ENCODE measurements at regions not wholly inside any gene's neighbourhood (a gene's known extent, or its start where the extent isn't known, plus 50 kb on each side); places are given as distances from the start of the nearest gene placed in this dataset.

DNA sequence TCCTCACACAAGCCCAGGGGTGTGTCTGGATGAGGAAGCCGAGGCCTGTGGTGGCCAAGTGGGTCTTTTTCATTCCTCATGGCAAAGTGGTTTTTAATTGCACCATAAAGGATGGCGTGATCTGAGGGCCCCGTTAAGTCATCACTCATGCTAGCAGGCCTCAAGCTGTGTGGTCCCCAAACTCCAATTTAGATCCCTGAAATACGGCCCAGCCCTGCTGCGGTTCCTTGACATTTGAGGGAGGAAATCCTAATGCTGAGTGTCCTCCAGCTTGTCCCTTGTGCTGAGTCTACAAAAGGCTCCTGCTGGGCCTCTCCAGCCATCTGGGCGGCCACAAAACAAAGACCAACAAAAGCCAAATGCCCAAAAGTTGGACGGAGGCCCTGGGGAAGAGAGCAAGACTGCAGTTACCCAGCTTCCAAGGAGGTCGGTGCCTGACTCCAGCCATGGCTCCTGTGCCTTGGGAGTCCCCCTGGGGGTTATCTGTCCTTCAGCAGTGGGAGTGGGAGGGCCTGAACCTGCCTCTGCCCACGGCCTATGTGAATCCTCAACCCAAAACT lies 162.3 kb upstream of the PDE10A start:
- ATAC-seq (ENCODE audit: low read depth): no peak
- peaks cover 0 to 11% (median 0%) of the 10 kb centered on the region in 3 donors for H3K9me3 ChIP-seq (ENCODE audit: control extremely low read depth in 1 of 3, control insufficient read depth in 2 of 3, insufficient read depth in 1 of 3, low read length in 2 of 3)
- no peak for DNase-seq
- Mint-ChIP-seq H3K4me3 (no peak overlapping the region), H3K27me3 (peaks cover 21% of the 10 kb centered on the region), H3K9me3 (ENCODE audit: insufficient read depth) (no peaks in the 10 kb centered on the region), H3K27ac (no peak overlapping the region), H3K4me1 (no peaks in the 10 kb centered on the region)
- no peaks in the 10 kb centered on the region for H3K36me3 ChIP-seq (replicated peaks in 1 of 2; ENCODE audit: control extremely low read depth in 1 of 2, control insufficient read depth in 1 of 2, extremely low read depth in 1 of 2, insufficient read depth in 2 of 2, low read length in 1 of 2)
- H3K4me3 ChIP-seq (ENCODE audit: control extremely low read depth in 1 of 5, extremely low read depth in 1 of 5, insufficient read depth in 1 of 5, low read depth in 2 of 5, low read length in 4 of 5): no peak overlapping the region
- TF ChIP-seq CTCF (IDR thresholded peaks at IDR 0.05): no peak
- no peak overlapping the region for H3K9ac ChIP-seq (ENCODE audit: low read length)
- H3K4me2 ChIP-seq (replicated peaks; ENCODE audit: low read depth, low read length, poor library complexity, severe bottlenecking): no peak overlapping the region
- H3K27me3 ChIP-seq (replicated peaks in 1 of 4; ENCODE audit: control extremely low read depth in 1 of 4, control insufficient read depth in 3 of 4, insufficient read depth in 4 of 4, low read length in 3 of 4): peaks cover 0 to 5% (median 0%) of the 10 kb centered on the region in 4 experiments
- H3K79me2 ChIP-seq (ENCODE audit: control insufficient read depth, insufficient read depth, low read length): no peaks in the 10 kb centered on the region
- no peak overlapping the region for H2AFZ ChIP-seq (ENCODE audit: insufficient read depth, low read depth, low read length, poor library complexity, severe bottlenecking)
- no peaks in the 10 kb centered on the region for H4K20me1 ChIP-seq (ENCODE audit: control insufficient read depth, insufficient read depth, low read length, poor library complexity, severe bottlenecking)
- ChIA-PET POLR2A (no interaction called here), CTCF (no interaction called here)
- intact Hi-C loops (cut with micrococcal nuclease): no loop called here
- H3K27ac ChIP-seq (ENCODE audit: low read length in 2 of 2): no peak overlapping the region
- no peaks in the 10 kb centered on the region for H3K4me1 ChIP-seq (ENCODE audit: control insufficient read depth in 2 of 2, insufficient read depth in 2 of 2, low read length in 2 of 2)
- WGBS (ENCODE audit: insufficient coverage): 76% methylated on average over 6 of the region's 9 CpGs

DNA sequence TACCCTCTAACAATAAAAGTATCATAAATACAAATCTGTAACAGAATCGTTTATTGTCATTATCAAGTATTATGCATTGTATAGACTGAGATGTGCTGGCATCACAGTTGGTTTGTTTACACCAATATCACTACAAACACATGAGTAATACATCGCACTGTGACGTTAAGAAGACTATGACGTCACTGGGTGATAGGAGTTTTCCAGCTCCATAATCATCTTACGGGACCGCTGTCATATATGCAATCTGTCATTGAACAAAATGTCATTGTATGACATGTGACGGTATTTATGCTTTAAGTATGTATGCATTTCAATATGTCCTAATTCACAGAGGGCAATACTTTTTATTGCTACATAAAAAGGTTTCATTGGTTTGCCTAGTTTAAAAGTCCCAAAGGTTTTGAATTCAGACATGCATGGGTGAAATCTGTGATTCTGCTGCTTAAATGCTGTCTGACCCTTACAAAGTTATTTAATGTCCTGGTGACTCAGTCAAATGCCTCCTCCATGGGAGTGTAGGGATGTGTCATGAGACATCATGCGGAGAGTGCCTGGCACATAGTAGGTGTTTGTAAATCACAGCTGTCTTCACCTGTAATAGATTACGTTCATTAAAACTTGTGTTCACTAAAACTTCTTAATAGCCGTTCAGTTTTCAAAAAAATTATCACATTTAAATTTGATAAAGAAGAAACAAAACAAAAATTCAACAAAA lies 160.7 kb upstream of the PDE10A start:
- Histone ChIP-seq H3K27me3 (replicated peaks in 1 of 4; ENCODE audit: control extremely low read depth in 1 of 4, control insufficient read depth in 3 of 4, insufficient read depth in 4 of 4, low read length in 3 of 4) (peaks cover 0 to 5% (median 0%) of the 10 kb centered on the region in 4 experiments), H3K9me3 (ENCODE audit: control extremely low read depth in 1 of 3, control insufficient read depth in 2 of 3, insufficient read depth in 1 of 3, low read length in 2 of 3) (peaks cover 0 to 14% (median 0%) of the 10 kb centered on the region in 3 donors), H3K4me3 (ENCODE audit: control extremely low read depth in 1 of 5, extremely low read depth in 1 of 5, insufficient read depth in 1 of 5, low read depth in 2 of 5, low read length in 4 of 5) (no peak overlapping the region), H3K4me2 (replicated peaks; ENCODE audit: low read depth, low read length, poor library complexity, severe bottlenecking) (no peak overlapping the region), H4K20me1 (ENCODE audit: control insufficient read depth, insufficient read depth, low read length, poor library complexity, severe bottlenecking) (no peaks in the 10 kb centered on the region), H3K9ac (ENCODE audit: low read length) (no peak overlapping the region), H3K4me1 (ENCODE audit: control insufficient read depth in 2 of 2, insufficient read depth in 2 of 2, low read length in 2 of 2) (no peaks in the 10 kb centered on the region), H3K27ac (ENCODE audit: low read length in 2 of 2) (no peak overlapping the region), H3K79me2 (ENCODE audit: control insufficient read depth, insufficient read depth, low read length) (no peaks in the 10 kb centered on the region), H2AFZ (ENCODE audit: insufficient read depth, low read depth, low read length, poor library complexity, severe bottlenecking) (no peak overlapping the region), H3K36me3 (replicated peaks in 1 of 2; ENCODE audit: control extremely low read depth in 1 of 2, control insufficient read depth in 1 of 2, extremely low read depth in 1 of 2, insufficient read depth in 2 of 2, low read length in 1 of 2) (no peaks in the 10 kb centered on the region)
- Mint-ChIP-seq H3K9me3 (ENCODE audit: insufficient read depth) (no peaks in the 10 kb centered on the region), H3K27ac (no peak overlapping the region), H3K4me3 (no peak overlapping the region), H3K4me1 (no peaks in the 10 kb centered on the region), H3K27me3 (peaks cover 28% of the 10 kb centered on the region)
- CTCF ChIA-PET: no interaction called here
- no CpG with 5 or more reads among the region's 10 CpGs for WGBS (ENCODE audit: insufficient coverage)
- intact Hi-C loops (cut with micrococcal nuclease): no loop called here
- DNase-seq (no peak), ATAC-seq (ENCODE audit: low read depth) (no peak)
- POLR2A ChIA-PET: no interaction called here
- TF ChIP-seq CTCF (IDR thresholded peaks at IDR 0.05): no peak
- no peak for TF ChIP-seq EZH2 (IDR thresholded peaks at IDR 0.05; ENCODE audit: borderline replicate concordance, insufficient read depth, low read depth, low read length, poor library complexity, severe bottlenecking)

Measured in B cell (primary cell).